Uterus (tissue), 2 donors: ENCODE measurements at regions not wholly inside any gene's neighbourhood (a gene's known extent, or its start where the extent isn't known, plus 50 kb on each side); places are given as distances from the start of the nearest gene placed in this dataset.

Experiments
- POLR2A ChIP-seq, 2 donors: fragments of 450-650 bp; IDR thresholded peaks; one replicate each; pipeline ENCODE4 v1.6.1; 2016; ENCODE audit warnings: antibody characterized with exemption in 2 of 2, mild to moderate bottlenecking in 1 of 2, moderate library complexity in 1 of 2
- TF ChIP-seq, protein P1 (sequence below), 4 experiments: fragments of 200-600 bp in 2 of 4; fragments of 450-650 bp in 2 of 4; sonication (generic) in 2 of 4; IDR thresholded peaks; one replicate each; pipeline ENCODE4 v1.5.1; 2016 to 2019; ENCODE audit warnings: antibody characterized with exemption in 4 of 4, mild to moderate bottlenecking in 2 of 4, moderate library complexity in 1 of 4

- TF ChIP-seq, protein P1, sequence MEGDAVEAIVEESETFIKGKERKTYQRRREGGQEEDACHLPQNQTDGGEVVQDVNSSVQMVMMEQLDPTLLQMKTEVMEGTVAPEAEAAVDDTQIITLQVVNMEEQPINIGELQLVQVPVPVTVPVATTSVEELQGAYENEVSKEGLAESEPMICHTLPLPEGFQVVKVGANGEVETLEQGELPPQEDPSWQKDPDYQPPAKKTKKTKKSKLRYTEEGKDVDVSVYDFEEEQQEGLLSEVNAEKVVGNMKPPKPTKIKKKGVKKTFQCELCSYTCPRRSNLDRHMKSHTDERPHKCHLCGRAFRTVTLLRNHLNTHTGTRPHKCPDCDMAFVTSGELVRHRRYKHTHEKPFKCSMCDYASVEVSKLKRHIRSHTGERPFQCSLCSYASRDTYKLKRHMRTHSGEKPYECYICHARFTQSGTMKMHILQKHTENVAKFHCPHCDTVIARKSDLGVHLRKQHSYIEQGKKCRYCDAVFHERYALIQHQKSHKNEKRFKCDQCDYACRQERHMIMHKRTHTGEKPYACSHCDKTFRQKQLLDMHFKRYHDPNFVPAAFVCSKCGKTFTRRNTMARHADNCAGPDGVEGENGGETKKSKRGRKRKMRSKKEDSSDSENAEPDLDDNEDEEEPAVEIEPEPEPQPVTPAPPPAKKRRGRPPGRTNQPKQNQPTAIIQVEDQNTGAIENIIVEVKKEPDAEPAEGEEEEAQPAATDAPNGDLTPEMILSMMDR (IDR thresholded peaks at IDR 0.05), result no peak
- no peak for TF ChIP-seq POLR2A (IDR thresholded peaks at IDR 0.05)
Measured at GRCh38 chr1:195462152-195462551, 1146.1 kb downstream of the KCNT2 start.
